Stomach smooth muscle (tissue), 2 donors: ENCODE measurements at regions not wholly inside any gene's neighbourhood (a gene's known extent, or its start where the extent isn't known, plus 50 kb on each side); places are given as distances from the start of the nearest gene placed in this dataset.

Experiments
- H3K27ac ChIP-seq: one replicate; pipeline ENCODE4 v1.7.0; 2013; ENCODE audit warnings: mild to moderate bottlenecking, low read length, inconsistent platforms
- H3K27me3 ChIP-seq, 2 donors: one replicate each; pipeline ENCODE4 v1.7.0; 2013; ENCODE audit warnings: low read length in 2 of 2; ENCODE audit not compliant: insufficient read depth in 2 of 2, control insufficient read depth in 1 of 2
- H3K36me3 ChIP-seq, 2 donors: one replicate each; pipeline ENCODE4 v1.7.0; 2013; ENCODE audit warnings: low read length in 2 of 2; ENCODE audit not compliant: control insufficient read depth in 2 of 2, insufficient read depth in 2 of 2
- H3K4me1 ChIP-seq: one replicate; pipeline ENCODE4 v1.7.0; 2013; ENCODE audit warnings: low read length; ENCODE audit not compliant: control insufficient read depth, insufficient read depth
- H3K4me3 ChIP-seq, 2 donors: one replicate each; pipeline ENCODE4 v1.7.0; 2013; ENCODE audit warnings: low read length in 2 of 2
- H3K9ac ChIP-seq, 2 donors: one replicate each; pipeline ENCODE4 v1.7.0; 2013; ENCODE audit warnings: low read length in 2 of 2, mild to moderate bottlenecking in 1 of 2
- H3K9me3 ChIP-seq, 2 donors: one replicate each; pipeline ENCODE4 v1.7.0; 2013; ENCODE audit warnings: low read length in 2 of 2; ENCODE audit not compliant: control insufficient read depth in 2 of 2
- donor health status: healthy.
- donor health status: Pancreatic carcinoma.

DNA sequence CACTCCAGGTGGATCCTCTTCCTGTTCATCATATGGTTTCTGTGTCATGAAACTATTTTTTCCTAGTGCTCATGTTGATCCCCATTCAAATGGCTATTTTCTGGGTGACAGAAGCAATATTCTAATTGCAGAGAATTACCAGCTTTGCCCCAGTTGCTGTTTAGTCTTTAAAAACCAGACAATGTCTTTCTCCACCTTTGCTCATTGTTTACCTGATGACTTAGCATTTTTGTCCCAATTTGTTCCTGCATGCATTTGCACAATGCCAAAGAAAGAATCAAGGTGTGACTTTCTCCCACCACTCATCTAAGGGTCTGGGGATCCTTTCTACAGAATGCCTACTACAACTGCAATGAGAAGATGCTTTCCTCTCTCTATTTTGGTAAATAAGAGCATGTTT lies 439.9 kb upstream of the MAF start:
- H3K9ac ChIP-seq, result no peak overlapping the region
- peaks cover 7% of the 10 kb centered on the region for H3K4me1 ChIP-seq
- H3K27ac ChIP-seq, result no peak overlapping the region
- no peaks in the 10 kb centered on the region for H3K36me3 ChIP-seq
- no peaks in the 10 kb centered on the region for H3K27me3 ChIP-seq
- H3K4me3 ChIP-seq, result no peak overlapping the region
- peaks cover 0 to 3% of the 10 kb centered on the region in 2 donors for H3K9me3 ChIP-seq

- Histone ChIP-seq H3K27ac (no peak overlapping the region), H3K4me3 (no peak overlapping the region), H3K4me1 (peaks cover 5% of the 10 kb centered on the region), H3K27me3 (no peaks in the 10 kb centered on the region), H3K36me3 (no peaks in the 10 kb centered on the region), H3K9ac (no peak overlapping the region), H3K9me3 (peaks cover 0 to 3% of the 10 kb centered on the region in 2 donors)
Observed at GRCh38 chr16:80039777-80040176, 439.2 kb upstream of the MAF start.

- Histone ChIP-seq H3K4me1 (peaks cover 5% of the 10 kb centered on the region), H3K27me3 (no peaks in the 10 kb centered on the region), H3K9ac (no peak overlapping the region), H3K4me3 (no peak overlapping the region), H3K27ac (no peak overlapping the region), H3K9me3 (peaks cover 0 to 3% of the 10 kb centered on the region in 2 donors), H3K36me3 (no peaks in the 10 kb centered on the region)
Observed at GRCh38 chr16:80038566-80038965, 438.0 kb upstream of the MAF start.

GRCh38 chr16:80034948-80035663 lies 434.6 kb upstream of the MAF start:
- H3K4me3 ChIP-seq, result no peak overlapping the region
- peaks cover 0 to 3% of the 10 kb centered on the region in 2 donors for H3K9me3 ChIP-seq
- H3K27me3 ChIP-seq, result no peaks in the 10 kb centered on the region
- H3K36me3 ChIP-seq, result no peaks in the 10 kb centered on the region
- H3K9ac ChIP-seq, result no peak overlapping the region
- no peaks in the 10 kb centered on the region for H3K4me1 ChIP-seq
- H3K27ac ChIP-seq, result no peak overlapping the region

GRCh38 chr16:80034469-80034826 lies 433.9 kb upstream of the MAF start:
- Histone ChIP-seq H3K4me3 (no peak overlapping the region), H3K27ac (no peak overlapping the region), H3K27me3 (no peaks in the 10 kb centered on the region), H3K36me3 (no peaks in the 10 kb centered on the region), H3K9ac (no peak overlapping the region), H3K4me1 (no peaks in the 10 kb centered on the region), H3K9me3 (no peaks in the 10 kb centered on the region)

DNA sequence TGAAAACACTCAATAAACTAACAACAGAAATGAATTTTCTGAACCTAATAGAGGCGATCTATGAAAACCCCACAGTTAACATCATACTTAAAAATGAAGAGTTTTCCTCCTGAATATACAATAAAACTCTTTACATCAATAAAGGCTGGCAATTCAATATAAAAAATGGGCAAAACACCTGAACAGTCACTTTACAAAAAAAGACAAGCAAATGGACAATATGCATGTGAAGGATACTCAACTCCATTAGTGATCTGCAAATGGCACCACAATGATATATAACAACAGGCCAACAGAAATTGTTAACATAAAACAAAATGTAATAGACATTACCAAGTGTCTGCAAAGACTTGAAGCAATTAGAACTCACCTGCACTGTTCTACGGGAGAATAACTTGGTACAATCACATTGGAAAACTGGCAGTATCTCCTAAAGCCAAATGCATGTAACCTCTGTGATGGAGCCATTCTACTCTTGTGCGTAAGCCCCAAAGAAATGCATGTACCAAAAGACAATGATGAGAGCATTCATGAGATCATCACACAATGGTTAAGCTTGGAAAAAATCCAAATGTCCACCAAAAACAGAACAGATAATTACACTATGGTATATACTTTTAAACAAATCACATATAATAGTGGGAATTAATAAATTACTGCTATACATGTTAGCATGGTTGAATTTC lies 433.4 kb upstream of the MAF start:
- no peaks in the 10 kb centered on the region for H3K27me3 ChIP-seq
- H3K9ac ChIP-seq, result no peak overlapping the region
- no peaks in the 10 kb centered on the region for H3K36me3 ChIP-seq
- H3K4me3 ChIP-seq, result no peak overlapping the region
- no peak overlapping the region for H3K27ac ChIP-seq
- no peaks in the 10 kb centered on the region for H3K4me1 ChIP-seq
- no peaks in the 10 kb centered on the region for H3K9me3 ChIP-seq

DNA sequence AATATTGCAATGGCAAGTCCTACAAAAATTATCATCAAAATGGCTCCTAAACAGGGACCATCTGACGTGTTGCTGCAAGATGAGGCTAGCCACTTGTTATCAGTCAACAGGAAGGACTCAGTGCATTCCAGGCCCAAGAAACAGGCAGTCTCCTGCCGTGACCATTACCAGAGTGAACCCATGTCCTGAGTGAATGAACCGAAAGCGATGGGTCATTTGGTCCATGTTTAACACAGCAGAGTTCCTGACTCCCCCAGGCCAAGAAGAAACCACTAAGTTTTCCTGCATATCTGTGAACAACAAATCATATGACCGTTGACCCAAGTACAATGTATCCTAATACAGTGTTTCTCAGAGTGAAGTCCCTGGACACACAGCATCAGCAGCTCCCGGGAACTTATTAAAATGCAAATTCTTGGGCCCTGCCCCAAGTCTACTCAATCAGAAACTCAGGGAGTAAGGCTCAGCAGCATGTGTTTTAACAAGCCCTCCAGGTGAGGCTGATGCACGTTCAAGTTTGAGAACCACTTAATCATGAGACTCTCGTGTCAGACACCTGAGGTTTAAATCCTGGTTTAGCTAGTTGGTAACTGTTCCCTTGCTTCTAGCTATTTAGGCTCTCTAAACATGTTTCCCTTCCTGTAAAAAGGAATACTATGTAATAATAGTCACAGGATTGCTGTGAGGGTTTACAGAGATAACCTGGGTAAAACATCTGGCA lies 429.4 kb upstream of the MAF start:
- Histone ChIP-seq H3K9ac (no peak overlapping the region), H3K27me3 (no peaks in the 10 kb centered on the region), H3K27ac (no peak overlapping the region), H3K4me1 (peaks cover 6% of the 10 kb centered on the region), H3K36me3 (no peaks in the 10 kb centered on the region), H3K9me3 (no peaks in the 10 kb centered on the region), H3K4me3 (no peak overlapping the region)

- Histone ChIP-seq H3K27me3 (no peaks in the 10 kb centered on the region), H3K9me3 (no peaks in the 10 kb centered on the region), H3K27ac (no peak overlapping the region), H3K4me1 (peaks cover 10% of the 10 kb centered on the region), H3K4me3 (no peak overlapping the region), H3K9ac (no peak overlapping the region), H3K36me3 (no peaks in the 10 kb centered on the region)
Observed at GRCh38 chr16:80029381-80029630, 428.8 kb upstream of the MAF start.

GRCh38 chr16:80028581-80029380 lies 428.2 kb upstream of the MAF start:
- Histone ChIP-seq H3K4me1 (peaks cover 14% of the 10 kb centered on the region), H3K27ac (no peak overlapping the region), H3K4me3 (no peak overlapping the region), H3K27me3 (no peaks in the 10 kb centered on the region), H3K36me3 (no peaks in the 10 kb centered on the region), H3K9me3 (no peaks in the 10 kb centered on the region), H3K9ac (no peak overlapping the region)

- Histone ChIP-seq H3K9ac (peak overlapping the region in 1 of 2 donors; percentile 29), H3K4me1 (peaks cover 16% of the 10 kb centered on the region), H3K4me3 (peak overlapping the region; percentile 27 to 52), H3K27me3 (no peaks in the 10 kb centered on the region), H3K36me3 (no peaks in the 10 kb centered on the region), H3K9me3 (no peaks in the 10 kb centered on the region), H3K27ac (peak overlapping the region; percentile 64)
Observed at GRCh38 chr16:80027007-80027965, 426.7 kb upstream of the MAF start.
